ENCODE measurements at regions not wholly inside any gene's neighbourhood (a gene's known extent, or its start where the extent isn't known, plus 50 kb on each side); places are given as distances from the start of the nearest gene placed in this dataset.

GRCh38 chr14:53751650-53752049 is 205.0 kb downstream of the BMP4 start:
- DNase-seq (ENCODE audit: extremely low read depth in 1 of 4, low spot score in 3 of 4), result no peak
- in situ Hi-C loops (cut with MboI), result no loop called here

GRCh38 chr14:53748691-53749090 is 207.9 kb downstream of the BMP4 start:
- Histone ChIP-seq H2AFZ (ENCODE audit: low read depth, low read length) (no peak overlapping the region), H3K9me3 (replicated peaks; ENCODE audit: control insufficient read depth, insufficient read depth, low read depth, low read length) (no peaks in the 10 kb centered on the region), H4K20me1 (replicated peaks; ENCODE audit: control insufficient read depth, insufficient read depth, low read length) (no peaks in the 10 kb centered on the region), H3K4me3 (no peak overlapping the region), H3K4me2 (ENCODE audit: insufficient read depth, low read length) (no peak overlapping the region), H3K9ac (ENCODE audit: insufficient read depth in 1 of 2, low read depth in 2 of 2, low read length in 2 of 2) (no peak overlapping the region), H3K36me3 (ENCODE audit: control insufficient read depth, insufficient read depth, low read length) (no peaks in the 10 kb centered on the region), H3K4me1 (replicated peaks in 1 of 2; ENCODE audit: control insufficient read depth in 2 of 2, insufficient read depth in 2 of 2, low read length in 2 of 2) (no peaks in the 10 kb centered on the region), H3K27ac (ENCODE audit: extremely low read depth, low read depth, low read length) (no peak overlapping the region), H3K79me2 (ENCODE audit: control insufficient read depth, insufficient read depth, low read length) (no peaks in the 10 kb centered on the region), H3K27me3 (ENCODE audit: control insufficient read depth in 2 of 2, insufficient read depth in 2 of 2, low read length in 2 of 2) (no peaks in the 10 kb centered on the region), H3K9me1 (ENCODE audit: control insufficient read depth, insufficient read depth, low read length) (no peaks in the 10 kb centered on the region)
- ATAC-seq (no peak), FAIRE-seq (no peak), DNase-seq (ENCODE audit: extremely low read depth in 1 of 4, low spot score in 3 of 4) (no peak)
- BruUV-seq (replicated peaks), result no TSS peak
- 0% methylated on average over 1 of the region's 1 CpG for WGBS (ENCODE audit: insufficient coverage, low coverage, missing lambda C conversion rate)
- CTCF ChIA-PET (ENCODE audit: low intra/inter-chr PET ratio), result no interaction called here
- POLR2A ChIA-PET, result no interaction called here
- intact Hi-C loops (cut with micrococcal nuclease) (no loop called here), in situ Hi-C loops (cut with MboI) (no loop called here)
- no peak for TF ChIP-seq FUS (optimal IDR thresholded peaks at IDR 0.05; ENCODE audit: low read depth, low read length)
- TF ChIP-seq CBFB (CRISPR knock-in tag; IDR thresholded peaks at IDR 0.05), result no peak
- no peak for TF ChIP-seq ETS2 (tag; IDR thresholded peaks at IDR 0.05; ENCODE audit: borderline replicate concordance, poor library complexity, severe bottlenecking)
- TF ChIP-seq ZNF232 (CRISPR knock-in tag; IDR thresholded peaks at IDR 0.05), result no peak
- no peak for TF ChIP-seq OTX1 (CRISPR knock-in tag; IDR thresholded peaks at IDR 0.05)
- TF ChIP-seq U2AF1 (optimal IDR thresholded peaks at IDR 0.05; ENCODE audit: low read depth, low read length), result no peak
- TF ChIP-seq, protein P1, sequence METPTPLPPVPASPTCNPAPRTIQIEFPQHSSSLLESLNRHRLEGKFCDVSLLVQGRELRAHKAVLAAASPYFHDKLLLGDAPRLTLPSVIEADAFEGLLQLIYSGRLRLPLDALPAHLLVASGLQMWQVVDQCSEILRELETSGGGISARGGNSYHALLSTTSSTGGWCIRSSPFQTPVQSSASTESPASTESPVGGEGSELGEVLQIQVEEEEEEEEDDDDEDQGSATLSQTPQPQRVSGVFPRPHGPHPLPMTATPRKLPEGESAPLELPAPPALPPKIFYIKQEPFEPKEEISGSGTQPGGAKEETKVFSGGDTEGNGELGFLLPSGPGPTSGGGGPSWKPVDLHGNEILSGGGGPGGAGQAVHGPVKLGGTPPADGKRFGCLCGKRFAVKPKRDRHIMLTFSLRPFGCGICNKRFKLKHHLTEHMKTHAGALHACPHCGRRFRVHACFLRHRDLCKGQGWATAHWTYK (CRISPR knock-in tag; IDR thresholded peaks at IDR 0.05), result no peak
- no peak for TF ChIP-seq USF2 (CRISPR knock-in tag; IDR thresholded peaks at IDR 0.05)

More at GRCh38 chr14:53751650-53752049, 205.0 kb downstream of the BMP4 start:
- H3K9ac ChIP-seq (ENCODE audit: insufficient read depth in 1 of 2, low read depth in 2 of 2, low read length in 2 of 2), result no peak overlapping the region
- H3K27ac ChIP-seq (ENCODE audit: extremely low read depth, low read depth, low read length), result no peak overlapping the region
- WGBS (ENCODE audit: insufficient coverage, low coverage, missing lambda C conversion rate), result 0% methylated on average over 3 of the region's 3 CpGs
- H3K79me2 ChIP-seq (ENCODE audit: control insufficient read depth, insufficient read depth, low read length), result no peaks in the 10 kb centered on the region
- ChIA-PET POLR2A (no interaction called here), CTCF (ENCODE audit: low intra/inter-chr PET ratio) (no interaction called here)
- H3K36me3 ChIP-seq (ENCODE audit: control insufficient read depth, insufficient read depth, low read length), result no peaks in the 10 kb centered on the region
- no peak overlapping the region for H2AFZ ChIP-seq (ENCODE audit: low read depth, low read length)
- no TSS peak for BruUV-seq (replicated peaks)
- TF ChIP-seq, protein P2, sequence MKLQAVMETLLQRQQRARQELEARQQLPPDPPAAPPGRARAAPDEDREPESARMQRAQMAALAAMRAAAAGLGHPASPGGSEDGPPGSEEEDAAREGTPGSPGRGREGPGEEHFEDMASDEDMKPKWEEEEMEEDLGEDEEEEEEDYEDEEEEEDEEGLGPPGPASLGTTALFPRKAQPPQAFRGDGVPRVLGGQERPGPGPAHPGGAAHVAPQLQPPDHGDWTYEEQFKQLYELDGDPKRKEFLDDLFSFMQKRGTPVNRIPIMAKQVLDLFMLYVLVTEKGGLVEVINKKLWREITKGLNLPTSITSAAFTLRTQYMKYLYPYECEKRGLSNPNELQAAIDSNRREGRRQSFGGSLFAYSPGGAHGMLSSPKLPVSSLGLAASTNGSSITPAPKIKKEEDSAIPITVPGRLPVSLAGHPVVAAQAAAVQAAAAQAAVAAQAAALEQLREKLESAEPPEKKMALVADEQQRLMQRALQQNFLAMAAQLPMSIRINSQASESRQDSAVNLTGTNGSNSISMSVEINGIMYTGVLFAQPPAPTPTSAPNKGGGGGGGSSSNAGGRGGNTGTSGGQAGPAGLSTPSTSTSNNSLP (IDR thresholded peaks at IDR 0.05; ENCODE audit: borderline replicate concordance, low read depth, low read length), result no peak
- TF ChIP-seq RBM15 (IDR thresholded peaks at IDR 0.05; ENCODE audit: insufficient read depth, low read length) (no peak), RFX5 (IDR thresholded peaks at IDR 0.05; ENCODE audit: low read depth, low read length) (no peak), CREB1 (IDR thresholded peaks at IDR 0.05) (no peak), CREB1 (CRISPR knock-in tag; IDR thresholded peaks at IDR 0.05) (no peak), ILK (tag; IDR thresholded peaks at IDR 0.05; ENCODE audit: borderline replicate concordance, low read depth) (no peak), ELF2 (CRISPR knock-in tag; IDR thresholded peaks at IDR 0.05) (no peak), MAFF (IDR thresholded peaks at IDR 0.05; ENCODE audit: low read length) (no peak), SRF (CRISPR knock-in tag; IDR thresholded peaks at IDR 0.05) (no peak), ZNF444 (CRISPR knock-in tag; IDR thresholded peaks at IDR 0.05) (no peak)
- no peaks in the 10 kb centered on the region for H3K27me3 ChIP-seq (ENCODE audit: control insufficient read depth in 2 of 2, insufficient read depth in 2 of 2, low read length in 2 of 2)
- intact Hi-C loops (cut with micrococcal nuclease), result no loop called here
- H3K9me3 ChIP-seq (replicated peaks; ENCODE audit: control insufficient read depth, insufficient read depth, low read depth, low read length), result no peaks in the 10 kb centered on the region
- FAIRE-seq, result no peak
- H3K4me3 ChIP-seq, result no peak overlapping the region
- H4K20me1 ChIP-seq (replicated peaks; ENCODE audit: control insufficient read depth, insufficient read depth, low read length), result no peaks in the 10 kb centered on the region
- no peaks in the 10 kb centered on the region for H3K4me1 ChIP-seq (replicated peaks in 1 of 2; ENCODE audit: control insufficient read depth in 2 of 2, insufficient read depth in 2 of 2, low read length in 2 of 2)
- no peaks in the 10 kb centered on the region for H3K9me1 ChIP-seq (ENCODE audit: control insufficient read depth, insufficient read depth, low read length)
- no peak overlapping the region for H3K4me2 ChIP-seq (ENCODE audit: insufficient read depth, low read length)
- no peak for ATAC-seq
